ENCODE measurements at regions not wholly inside any gene's neighbourhood (a gene's known extent, or its start where the extent isn't known, plus 50 kb on each side); places are given as distances from the start of the nearest gene placed in this dataset.
"Not testable (repeated sequence)": the region's sequence is repeated elsewhere in the genome, so short reads cannot be mapped to it uniquely, and the experiment has no call there.

- ATAC-seq (peak; percentile 55), DNase-seq (no peak)
- intact Hi-C loops (cut with micrococcal nuclease) = no loop called here
Observed at GRCh38 chr11:114799476-114799875, 121.1 kb downstream of the NXPE2 start.

GRCh38 chr11:114801773-114802172, 123.4 kb downstream of the NXPE2 start:
- intact Hi-C loops (cut with micrococcal nuclease) = no loop called here

GRCh38 chr11:114802878-114803277, 124.6 kb downstream of the NXPE2 start:
- no peak for ATAC-seq
- intact Hi-C loops (cut with micrococcal nuclease) = no loop called here
- DNase-seq = no peak

More at GRCh38 chr11:114801773-114802172, 123.4 kb downstream of the NXPE2 start:
- ATAC-seq (no peak), DNase-seq (no peak)

- DNase-seq; intact Hi-C loops (cut with micrococcal nuclease); ATAC-seq: not testable (repeated sequence)
Observed at GRCh38 chr11:114805431-114805830, 127.1 kb downstream of the NXPE2 start.

- ATAC-seq = no peak
- no peak for DNase-seq
- intact Hi-C loops (cut with micrococcal nuclease) = no loop called here
Observed at GRCh38 chr11:114811971-114812370, 133.6 kb downstream of the NXPE2 start.

- intact Hi-C loops (cut with micrococcal nuclease) = no loop called here
- DNase-seq (no peak), ATAC-seq (peak; percentile 23)
Observed at GRCh38 chr11:114812733-114813132, 134.4 kb downstream of the NXPE2 start.

- no peak for ATAC-seq
- intact Hi-C loops (cut with micrococcal nuclease) = no loop called here
- no peak for DNase-seq
Observed at GRCh38 chr11:114813189-114813718, 134.9 kb downstream of the NXPE2 start.

- DNase-seq (no peak), ATAC-seq (no peak)
- intact Hi-C loops (cut with micrococcal nuclease) = no loop called here
Observed at GRCh38 chr11:114815176-114815575, 136.8 kb downstream of the NXPE2 start.

- DNase-seq (no peak), ATAC-seq (no peak)
- intact Hi-C loops (cut with micrococcal nuclease) = no loop called here
Observed at GRCh38 chr11:114815761-114816160, 137.4 kb downstream of the NXPE2 start.

- intact Hi-C loops (cut with micrococcal nuclease) = no loop called here
- ATAC-seq = no peak
- DNase-seq = no peak
Observed at GRCh38 chr11:114816791-114817190, 138.5 kb downstream of the NXPE2 start.

- intact Hi-C loops (cut with micrococcal nuclease) = no loop called here
- ATAC-seq = no peak
- DNase-seq = no peak
Observed at GRCh38 chr11:114818382-114818781, 140.1 kb downstream of the NXPE2 start.

- no peak for ATAC-seq
- intact Hi-C loops (cut with micrococcal nuclease) = no loop called here
- no peak for DNase-seq
Observed at GRCh38 chr11:114819028-114819427, 140.7 kb downstream of the NXPE2 start.

GRCh38 chr11:114820621-114821020, 142.3 kb downstream of the NXPE2 start:
- DNase-seq (no peak), ATAC-seq (no peak)
- intact Hi-C loops (cut with micrococcal nuclease) = no loop called here

- intact Hi-C loops (cut with micrococcal nuclease) = no loop called here
- DNase-seq = no peak
- no peak for ATAC-seq
Observed at GRCh38 chr11:114821621-114822412, 143.5 kb downstream of the NXPE2 start.

GRCh38 chr11:114826910-114827442, 148.6 kb downstream of the NXPE2 start:
- intact Hi-C loops (cut with micrococcal nuclease) = no loop called here
- DNase-seq = no peak
- ATAC-seq = no peak

- no peak for ATAC-seq
- intact Hi-C loops (cut with micrococcal nuclease) = no loop called here
- DNase-seq = no peak
Observed at GRCh38 chr11:114827736-114828135, 149.4 kb downstream of the NXPE2 start.

- DNase-seq (no peak), ATAC-seq (no peak)
- intact Hi-C loops (cut with micrococcal nuclease) = no loop called here
Observed at GRCh38 chr11:114832532-114833125, 154.3 kb downstream of the NXPE2 start.

GRCh38 chr11:114836161-114836560, 157.8 kb downstream of the NXPE2 start:
- DNase-seq = no peak
- no peak for ATAC-seq
- intact Hi-C loops (cut with micrococcal nuclease) = no loop called here

- intact Hi-C loops (cut with micrococcal nuclease) = no loop called here
- DNase-seq (no peak), ATAC-seq (no peak)
Observed at GRCh38 chr11:114844896-114845295, 166.6 kb downstream of the NXPE2 start.

- DNase-seq (no peak), ATAC-seq (peak; percentile 36)
- intact Hi-C loops (cut with micrococcal nuclease) = no loop called here
Observed at GRCh38 chr11:114845766-114846415, 167.6 kb downstream of the NXPE2 start.
